WTC11 (cell line): ENCODE measurements at regions not wholly inside any gene's neighbourhood (a gene's known extent, or its start where the extent isn't known, plus 50 kb on each side); places are given as distances from the start of the nearest gene placed in this dataset.

Experiments used
- ATAC-seq: fragments of 200-7000 bp; cut with Tn5 transposase; 2 replicates; pipeline ENCODE4 v1.10.0; 2021; ENCODE audit warnings: mild to moderate bottlenecking, moderate library complexity
- CTCF ChIA-PET: fragments of 300-600 bp; sonication (Branson Sonifier 250); formaldehyde crosslinking; loops from one replicate; lab custom pipeline; 2021; ENCODE audit warnings: antibody characterized with exemption; lab: Charles Lee
- POLR2A ChIA-PET: fragments of 350-600 bp; sonication (Branson Sonifier 250); formaldehyde crosslinking; loops from one replicate; lab custom pipeline; 2021; ENCODE audit warnings: antibody characterized with exemption; lab: Charles Lee
- DNase-seq: peaks from one replicate; pipeline ENCODE4 v3.0.0; 2021; ENCODE audit warnings: low spot score
- H3K27ac Mint-ChIP-seq: 2 replicates; pipeline ENCODE4 v1.8.0; 2021; ENCODE audit warnings: mixed read lengths
- H3K27me3 Mint-ChIP-seq: 2 replicates; pipeline ENCODE4 v1.8.0; 2021; ENCODE audit warnings: low read depth, mild to moderate bottlenecking, moderate library complexity, mixed read lengths
- H3K36me3 Mint-ChIP-seq: 2 replicates; pipeline ENCODE4 v1.8.0; 2021; ENCODE audit warnings: mixed read lengths
- H3K4me1 Mint-ChIP-seq: 2 replicates; pipeline ENCODE4 v1.8.0; 2022; ENCODE audit warnings: mixed read lengths
- H3K4me3 Mint-ChIP-seq: 2 replicates; pipeline ENCODE4 v1.8.0; 2021; ENCODE audit warnings: mild to moderate bottlenecking, moderate library complexity, mixed read lengths
- H3K9me3 Mint-ChIP-seq: 2 replicates; pipeline ENCODE4 v1.8.0; 2021; ENCODE audit warnings: mixed read lengths
- ATF2 ChIP-seq: sonication (generic); formaldehyde crosslinking; IDR thresholded peaks from 2 replicates; pipeline ENCODE4 v1.8.1; 2022; ENCODE audit warnings: low read depth, missing genetic modification reagents, borderline replicate concordance
- ATF3 ChIP-seq: sonication (generic); formaldehyde crosslinking; conservative IDR thresholded peaks from 2 replicates; pipeline ENCODE4 v1.8.1; 2022; ENCODE audit warnings: mild to moderate bottlenecking, missing genetic modification reagents
- ATF6 ChIP-seq: sonication (generic); formaldehyde crosslinking; IDR thresholded peaks from 2 replicates; pipeline ENCODE4 v1.8.1; 2023; ENCODE audit warnings: mild to moderate bottlenecking, missing genetic modification reagents
- CBFB ChIP-seq: sonication (generic); formaldehyde crosslinking; IDR thresholded peaks from 2 replicates; pipeline ENCODE4 v1.8.1; 2022; ENCODE audit warnings: mild to moderate bottlenecking, low read depth, missing genetic modification reagents
- CDX4 ChIP-seq: fragments of 250-450 bp; sonication (Bioruptor Pico); IDR thresholded peaks from 2 replicates; pipeline ENCODE4 v1.9.0; 2021; ENCODE audit warnings: moderate library complexity, mild to moderate bottlenecking, inconsistent platforms, borderline replicate concordance
- CREB1 ChIP-seq: sonication (generic); formaldehyde crosslinking; IDR thresholded peaks from 2 replicates; pipeline ENCODE4 v1.8.0; 2023; ENCODE audit warnings: mild to moderate bottlenecking, missing genetic modification reagents
- CTCF ChIP-seq: fragments of 200-600 bp; IDR thresholded peaks from 2 replicates; pipeline ENCODE4 v1.8.0; 2022; ENCODE audit warnings: antibody characterized with exemption
- E2F4 ChIP-seq: sonication (generic); formaldehyde crosslinking; IDR thresholded peaks from 2 replicates; pipeline ENCODE4 v1.8.1; 2022; ENCODE audit warnings: low read depth, mild to moderate bottlenecking, moderate library complexity, missing genetic modification reagents, borderline replicate concordance
- HMGXB4 ChIP-seq: sonication (generic); formaldehyde crosslinking; IDR thresholded peaks from 2 replicates; pipeline ENCODE4 v1.8.1; 2023; ENCODE audit warnings: mild to moderate bottlenecking, moderate library complexity, missing genetic modification reagents
- JUN ChIP-seq: sonication (generic); formaldehyde crosslinking; IDR thresholded peaks from 2 replicates; pipeline ENCODE4 v1.8.0; 2023; ENCODE audit warnings: mild to moderate bottlenecking, missing genetic modification reagents
- MYBL2 ChIP-seq: sonication (generic); formaldehyde crosslinking; IDR thresholded peaks from 2 replicates; pipeline ENCODE4 v1.8.1; 2023; ENCODE audit warnings: mild to moderate bottlenecking, moderate library complexity, missing genetic modification reagents
- NFYB ChIP-seq: sonication (generic); formaldehyde crosslinking; conservative IDR thresholded peaks from 2 replicates; pipeline ENCODE4 v1.8.0; 2022; ENCODE audit warnings: low read depth, missing genetic modification reagents
- NR1H2 ChIP-seq: sonication (generic); formaldehyde crosslinking; IDR thresholded peaks from 2 replicates; pipeline ENCODE4 v1.9.0; 2021; ENCODE audit warnings: mild to moderate bottlenecking, moderate library complexity, missing genetic modification reagents
- NR3C1 ChIP-seq: sonication (generic); formaldehyde crosslinking; conservative IDR thresholded peaks from 2 replicates; pipeline ENCODE4 v1.8.1; 2023; ENCODE audit warnings: low read depth, mild to moderate bottlenecking, missing genetic modification reagents
- SMAD3 ChIP-seq: sonication (generic); formaldehyde crosslinking; IDR thresholded peaks from 2 replicates; pipeline ENCODE4 v1.8.0; 2022; ENCODE audit warnings: missing genetic modification reagents, mild to moderate bottlenecking, borderline replicate concordance
- SMAD4 ChIP-seq: sonication (generic); formaldehyde crosslinking; IDR thresholded peaks from 2 replicates; pipeline ENCODE4 v1.8.0; 2022; ENCODE audit warnings: mild to moderate bottlenecking, missing genetic modification reagents
- SOX15 ChIP-seq: fragments of 250-450 bp; sonication (Bioruptor Pico); IDR thresholded peaks from 2 replicates; pipeline ENCODE4 v1.9.0; 2021; ENCODE audit warnings: mild to moderate bottlenecking
- TEAD1 ChIP-seq: sonication (generic); formaldehyde crosslinking; IDR thresholded peaks from 2 replicates; pipeline ENCODE4 v1.8.0; 2022; ENCODE audit warnings: mild to moderate bottlenecking, missing genetic modification reagents
- TEAD4 ChIP-seq: sonication (generic); formaldehyde crosslinking; IDR thresholded peaks from 2 replicates; pipeline ENCODE4 v1.8.0; 2022; ENCODE audit warnings: mild to moderate bottlenecking, missing genetic modification reagents
- USF1 ChIP-seq: sonication (generic); formaldehyde crosslinking; IDR thresholded peaks from 2 replicates; pipeline ENCODE4 v1.8.0; 2022; ENCODE audit warnings: mild to moderate bottlenecking, missing genetic modification reagents
- ZBTB21 ChIP-seq: sonication (generic); formaldehyde crosslinking; IDR thresholded peaks from 2 replicates; pipeline ENCODE4 v1.8.1; 2023; ENCODE audit warnings: mild to moderate bottlenecking, missing genetic modification reagents, borderline replicate concordance
- ZBTB43 ChIP-seq: sonication (generic); formaldehyde crosslinking; IDR thresholded peaks from 2 replicates; pipeline ENCODE4 v1.8.1; 2023; ENCODE audit warnings: mild to moderate bottlenecking, missing genetic modification reagents
- ZNF232 ChIP-seq: sonication (generic); formaldehyde crosslinking; IDR thresholded peaks from 2 replicates; pipeline ENCODE4 v1.8.0; 2022; ENCODE audit warnings: mild to moderate bottlenecking, missing genetic modification reagents
- ZNF416 ChIP-seq: fragments of 250-450 bp; sonication (Bioruptor Pico); IDR thresholded peaks from 2 replicates; pipeline ENCODE4 v1.9.0; 2021; ENCODE audit warnings: mild to moderate bottlenecking, inconsistent platforms

- Mint-ChIP-seq H3K27me3 (no peaks in the 10 kb centered on the region), H3K4me1 (peaks cover 17% of the 10 kb centered on the region)
- POLR2A ChIA-PET: no interaction called here
- no peak for TF ChIP-seq NR3C1
- TF ChIP-seq CREB1: no peak
- no peak for TF ChIP-seq JUN (CRISPR knock-in tag)
- no peak for TF ChIP-seq SMAD3
- TF ChIP-seq MYBL2: no peak
- no peak for TF ChIP-seq CDX4 (CRISPR knock-in tag)
- no peak for TF ChIP-seq USF1 (CRISPR knock-in tag)
- no peak for TF ChIP-seq HMGXB4 (CRISPR knock-in tag)
- TF ChIP-seq NR1H2 (CRISPR knock-in tag): no peak
- TF ChIP-seq E2F4 (CRISPR knock-in tag): no peak
- no peak for TF ChIP-seq NFYB (CRISPR knock-in tag)
- TF ChIP-seq ATF2 (CRISPR knock-in tag): no peak
- no peak for TF ChIP-seq TEAD1 (CRISPR knock-in tag)
- no peak for TF ChIP-seq ZNF232 (CRISPR knock-in tag)
- TF ChIP-seq, all 79 proteins: peak for 0
- DNase-seq (no peak), ATAC-seq (no peak)
- Mint-ChIP-seq H3K36me3 (no peaks in the 10 kb centered on the region), H3K27ac (no peak overlapping the region), H3K9me3 (no peaks in the 10 kb centered on the region), H3K4me3 (no peak overlapping the region)
- CTCF ChIA-PET: no interaction called here
These were observed 329.1 kb upstream of the PKDCC start for GRCh38 chr2:41718705-41719104.

GRCh38 chr2:41719756-41720155 is 328.1 kb upstream of the PKDCC start:
- Mint-ChIP-seq H3K4me3 (no peak overlapping the region), H3K27ac (no peak overlapping the region), H3K27me3 (no peaks in the 10 kb centered on the region), H3K36me3 (no peaks in the 10 kb centered on the region), H3K4me1 (peaks cover 25% of the 10 kb centered on the region), H3K9me3 (no peaks in the 10 kb centered on the region)
- ChIA-PET CTCF (no interaction called here), POLR2A (no interaction called here)
- DNase-seq (no peak), ATAC-seq (no peak)
- no peak for TF ChIP-seq JUN (CRISPR knock-in tag)
- no peak for TF ChIP-seq ZBTB21
- TF ChIP-seq CDX4 (CRISPR knock-in tag): no peak
- TF ChIP-seq SMAD4 (CRISPR knock-in tag): no peak
- no peak for TF ChIP-seq CBFB (CRISPR knock-in tag)
- no peak for TF ChIP-seq ATF6 (CRISPR knock-in tag)
- TF ChIP-seq SOX15 (CRISPR knock-in tag): no peak
- TF ChIP-seq ZNF416: no peak
- no peak for TF ChIP-seq CTCF
- no peak for TF ChIP-seq ATF3 (CRISPR knock-in tag)
- TF ChIP-seq USF1 (CRISPR knock-in tag): no peak
- TF ChIP-seq TEAD4 (CRISPR knock-in tag): no peak
- no peak for TF ChIP-seq ZBTB43 (CRISPR knock-in tag)
